Activated naive CD4-positive, alpha-beta T cell treated with Interleukin-2 at 50 U/mL for 16 hours (primary cell): ENCODE measurements at regions not wholly inside any gene's neighbourhood (a gene's known extent, or its start where the extent isn't known, plus 50 kb on each side); places are given as distances from the start of the nearest gene placed in this dataset.
A peak's percentile ranks its signal among the peaks of the same experiment; 100 is the strongest.
"Not testable (repeated sequence)": the region's sequence is repeated elsewhere in the genome, so short reads cannot be mapped to it uniquely, and the experiment has no call there.

Source experiments
- DNase-seq: peaks from one replicate; pipeline ENCODE4 v3.0.0-alpha.2; 2020

- not testable (repeated sequence) for DNase-seq
These were observed 252.3 kb downstream of the BCL2L11 start for GRCh38 chr2:111373060-111373459.

- DNase-seq: not testable (repeated sequence)
These were observed 253.3 kb downstream of the BCL2L11 start for GRCh38 chr2:111373989-111374388.

- DNase-seq: not testable (repeated sequence)
These were observed 254.0 kb downstream of the BCL2L11 start for GRCh38 chr2:111374734-111375133.

- DNase-seq: not testable (repeated sequence)
These were observed 254.7 kb downstream of the BCL2L11 start for GRCh38 chr2:111375320-111375883.

- not testable (repeated sequence) for DNase-seq
These were observed 255.7 kb downstream of the BCL2L11 start for GRCh38 chr2:111376272-111376970.

- DNase-seq: not testable (repeated sequence)
These were observed 256.2 kb downstream of the BCL2L11 start for GRCh38 chr2:111376971-111377352.

- DNase-seq: not testable (repeated sequence)
These were observed 256.8 kb downstream of the BCL2L11 start for GRCh38 chr2:111377386-111377959.

GRCh38 chr2:111378348-111378747 lies 257.6 kb downstream of the BCL2L11 start:
- not testable (repeated sequence) for DNase-seq

GRCh38 chr2:111380733-111381439 lies 260.2 kb downstream of the BCL2L11 start:
- DNase-seq: peak; percentile 43

- not testable (repeated sequence) for DNase-seq
These were observed 261.0 kb downstream of the BCL2L11 start for GRCh38 chr2:111381530-111382306.

GRCh38 chr2:111382507-111382906 lies 261.8 kb downstream of the BCL2L11 start:
- not testable (repeated sequence) for DNase-seq

- not testable (repeated sequence) for DNase-seq
These were observed 262.6 kb downstream of the BCL2L11 start for GRCh38 chr2:111383311-111383710.

GRCh38 chr2:111385226-111385957 lies 264.7 kb downstream of the BCL2L11 start:
- DNase-seq: not testable (repeated sequence)

- not testable (repeated sequence) for DNase-seq
These were observed 269.9 kb downstream of the BCL2L11 start for GRCh38 chr2:111390605-111391004.

- DNase-seq: peak; percentile 73
These were observed 274.8 kb downstream of the BCL2L11 start for GRCh38 chr2:111395350-111396128.

- not testable (repeated sequence) for DNase-seq
These were observed 280.0 kb downstream of the BCL2L11 start for GRCh38 chr2:111400598-111401253.

- DNase-seq: not testable (repeated sequence)
These were observed 280.8 kb downstream of the BCL2L11 start for GRCh38 chr2:111401270-111402140.

GRCh38 chr2:111402450-111402849 lies 281.7 kb downstream of the BCL2L11 start:
- DNase-seq: not testable (repeated sequence)

- DNase-seq: not testable (repeated sequence)
These were observed 282.6 kb downstream of the BCL2L11 start for GRCh38 chr2:111403287-111403686.
